ENCODE measurements at regions not wholly inside any gene's neighbourhood (a gene's known extent, or its start where the extent isn't known, plus 50 kb on each side); places are given as distances from the start of the nearest gene placed in this dataset.

DNA sequence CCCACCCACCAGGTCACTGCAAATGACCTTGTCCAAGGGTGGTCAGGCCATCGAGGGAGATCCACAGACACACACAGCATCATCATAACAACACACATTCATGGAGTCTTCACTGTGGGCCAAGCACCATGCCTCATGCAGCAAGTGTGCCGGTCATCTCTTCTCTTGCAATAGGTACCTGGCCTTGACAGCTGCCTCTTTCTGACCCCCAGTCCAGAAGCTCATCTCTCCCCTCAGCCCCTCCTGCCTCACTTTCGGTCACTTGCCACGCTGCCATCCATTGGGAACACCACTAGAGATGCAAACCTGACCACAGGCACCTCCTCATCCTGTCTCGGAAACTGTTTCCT lies 75.9 kb downstream of the OAT start:
- Histone ChIP-seq H3K9me3 (no peaks in the 10 kb centered on the region), H3K27ac (no peak overlapping the region), H3K36me3 (no peaks in the 10 kb centered on the region), H3K27me3 (no peaks in the 10 kb centered on the region), H3K4me3 (no peak overlapping the region), H3K4me1 (no peaks in the 10 kb centered on the region)
- TF ChIP-seq, protein P1, sequence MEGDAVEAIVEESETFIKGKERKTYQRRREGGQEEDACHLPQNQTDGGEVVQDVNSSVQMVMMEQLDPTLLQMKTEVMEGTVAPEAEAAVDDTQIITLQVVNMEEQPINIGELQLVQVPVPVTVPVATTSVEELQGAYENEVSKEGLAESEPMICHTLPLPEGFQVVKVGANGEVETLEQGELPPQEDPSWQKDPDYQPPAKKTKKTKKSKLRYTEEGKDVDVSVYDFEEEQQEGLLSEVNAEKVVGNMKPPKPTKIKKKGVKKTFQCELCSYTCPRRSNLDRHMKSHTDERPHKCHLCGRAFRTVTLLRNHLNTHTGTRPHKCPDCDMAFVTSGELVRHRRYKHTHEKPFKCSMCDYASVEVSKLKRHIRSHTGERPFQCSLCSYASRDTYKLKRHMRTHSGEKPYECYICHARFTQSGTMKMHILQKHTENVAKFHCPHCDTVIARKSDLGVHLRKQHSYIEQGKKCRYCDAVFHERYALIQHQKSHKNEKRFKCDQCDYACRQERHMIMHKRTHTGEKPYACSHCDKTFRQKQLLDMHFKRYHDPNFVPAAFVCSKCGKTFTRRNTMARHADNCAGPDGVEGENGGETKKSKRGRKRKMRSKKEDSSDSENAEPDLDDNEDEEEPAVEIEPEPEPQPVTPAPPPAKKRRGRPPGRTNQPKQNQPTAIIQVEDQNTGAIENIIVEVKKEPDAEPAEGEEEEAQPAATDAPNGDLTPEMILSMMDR (IDR thresholded peaks at IDR 0.05 in 4 of 5, conservative IDR thresholded peaks at IDR 0.05 in 1 of 5), result no peak
- TF ChIP-seq POLR2A (IDR thresholded peaks at IDR 0.05), result no peak
- intact Hi-C loops (cut with DNase I; ENCODE audit: low total_unique reads) (no loop called here), in situ Hi-C loops (cut with MboI; ENCODE audit: low sequenced_read_pairs in 4 of 4) (no loop called here)
- ATAC-seq, result no peak
- no peak for DNase-seq

DNA sequence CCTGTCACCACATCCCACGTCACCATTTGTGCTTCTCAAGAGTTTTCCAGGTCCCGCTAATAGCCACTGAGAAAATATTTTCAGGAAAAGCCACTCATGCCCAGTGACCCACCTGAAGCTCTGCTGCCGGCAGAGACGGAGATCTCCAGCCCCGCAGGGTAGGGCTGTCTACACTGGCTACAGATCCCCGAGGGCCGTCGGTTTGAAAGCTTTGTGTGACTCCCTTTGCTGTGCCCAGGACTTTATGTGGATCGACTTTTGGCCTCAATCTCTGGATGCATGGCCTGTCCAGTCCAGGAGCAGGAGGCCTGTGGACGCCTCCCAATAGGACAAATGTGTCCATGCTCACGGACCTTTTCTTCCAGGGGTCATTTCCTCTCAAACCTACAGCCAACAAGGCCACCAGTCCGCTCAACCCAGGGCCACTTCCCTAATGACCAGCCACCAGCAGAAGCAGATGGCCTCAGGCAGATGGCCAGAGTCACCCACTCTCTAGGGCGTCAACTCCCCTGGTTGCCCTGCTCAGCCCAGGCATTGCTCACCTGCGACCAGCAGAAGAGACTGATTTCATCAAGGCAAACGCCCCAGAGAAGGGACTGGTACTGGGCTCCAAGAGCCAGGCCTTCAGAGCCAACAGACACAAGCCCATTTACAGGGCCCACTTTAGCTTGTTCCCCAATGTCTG lies 76.4 kb downstream of the OAT start:
- Histone ChIP-seq H3K27me3 (no peaks in the 10 kb centered on the region), H3K9me3 (no peaks in the 10 kb centered on the region), H3K27ac (no peak overlapping the region), H3K36me3 (no peaks in the 10 kb centered on the region), H3K4me3 (no peak overlapping the region), H3K4me1 (no peaks in the 10 kb centered on the region)
- no peak for TF ChIP-seq POLR2A (IDR thresholded peaks at IDR 0.05)
- TF ChIP-seq, protein P1 (IDR thresholded peaks at IDR 0.05 in 4 of 5, conservative IDR thresholded peaks at IDR 0.05 in 1 of 5), result no peak
- in situ Hi-C loops (cut with MboI; ENCODE audit: low sequenced_read_pairs in 4 of 4) (no loop called here), intact Hi-C loops (cut with DNase I; ENCODE audit: low total_unique reads) (no loop called here)
- DNase-seq (no peak), ATAC-seq (no peak)

DNA sequence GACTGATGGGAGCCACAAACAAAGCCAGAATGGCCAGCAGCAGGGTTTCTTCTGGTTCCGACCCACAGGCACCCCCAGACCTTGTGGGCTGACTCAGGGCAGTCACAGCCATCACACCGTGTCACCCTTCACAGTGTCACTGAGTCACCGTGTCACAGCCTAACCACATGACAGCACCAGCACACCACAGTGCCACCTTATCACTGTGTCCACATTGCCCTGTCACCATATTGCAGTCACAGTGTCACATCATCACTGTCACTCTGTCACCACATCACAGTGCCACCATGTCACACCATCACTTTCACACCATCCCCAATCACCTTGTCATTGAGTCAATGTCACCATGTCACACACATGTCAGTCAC lies 77.0 kb downstream of the OAT start:
- Histone ChIP-seq H3K9me3 (no peaks in the 10 kb centered on the region), H3K4me3 (no peak overlapping the region), H3K27ac (no peak overlapping the region), H3K27me3 (no peaks in the 10 kb centered on the region), H3K4me1 (no peaks in the 10 kb centered on the region), H3K36me3 (no peaks in the 10 kb centered on the region)
- TF ChIP-seq POLR2A (IDR thresholded peaks at IDR 0.05), result no peak
- TF ChIP-seq, protein P1 (IDR thresholded peaks at IDR 0.05 in 4 of 5, conservative IDR thresholded peaks at IDR 0.05 in 1 of 5), result no peak
- no peak for DNase-seq
- in situ Hi-C loops (cut with MboI; ENCODE audit: low sequenced_read_pairs in 4 of 4) (no loop called here), intact Hi-C loops (cut with DNase I; ENCODE audit: low total_unique reads) (no loop called here)
- ATAC-seq, result no peak

DNA sequence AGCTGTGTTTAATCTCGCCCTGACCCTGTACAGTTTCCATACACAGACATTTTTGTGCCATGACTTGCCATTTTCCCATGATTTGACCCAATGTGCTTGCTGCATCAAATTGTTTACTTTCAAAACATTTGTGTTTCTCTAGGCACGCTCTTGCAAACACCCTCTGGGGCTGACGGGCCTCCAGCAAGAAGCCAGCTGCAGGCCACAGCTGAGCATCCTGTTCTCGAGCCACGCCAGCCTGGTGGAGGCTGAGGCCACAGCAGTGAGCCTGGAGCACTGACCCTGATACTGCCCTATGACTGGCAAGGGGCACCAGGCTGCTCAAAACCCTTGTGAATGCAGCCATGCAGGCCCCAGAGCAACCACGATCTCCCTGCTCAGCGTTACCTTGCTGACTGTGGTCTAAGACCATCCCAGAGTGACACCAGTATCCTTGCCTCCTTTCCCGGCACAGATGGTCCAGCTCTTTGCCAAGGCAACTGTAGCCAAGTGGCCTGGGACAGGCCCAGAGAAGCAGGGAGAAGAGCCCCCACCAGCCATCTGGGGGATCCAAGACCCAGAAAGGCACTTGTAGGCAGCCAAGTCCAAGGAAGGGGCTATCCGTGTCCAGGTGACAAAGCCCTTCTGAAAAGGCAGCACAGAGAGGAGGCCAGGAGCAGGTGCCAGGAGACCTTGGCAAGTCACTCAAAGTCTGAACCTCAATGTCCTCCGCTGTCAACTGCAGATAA lies 78.5 kb downstream of the OAT start:
- ATAC-seq, result no peak

More for the DNA sequence above, 78.5 kb downstream of the OAT start:
- no peaks in the 10 kb centered on the region for H3K9me3 ChIP-seq
- no peak for DNase-seq
- H3K27me3 ChIP-seq, result no peaks in the 10 kb centered on the region
- no peaks in the 10 kb centered on the region for H3K4me1 ChIP-seq
- H3K27ac ChIP-seq, result no peak overlapping the region
- no peak for TF ChIP-seq POLR2A (IDR thresholded peaks at IDR 0.05)
- TF ChIP-seq, protein P1 (IDR thresholded peaks at IDR 0.05 in 4 of 5, conservative IDR thresholded peaks at IDR 0.05 in 1 of 5), result no peak
- intact Hi-C loops (cut with DNase I; ENCODE audit: low total_unique reads) (no loop called here), in situ Hi-C loops (cut with MboI; ENCODE audit: low sequenced_read_pairs in 4 of 4) (no loop called here)
- no peak overlapping the region for H3K4me3 ChIP-seq
- H3K36me3 ChIP-seq, result no peaks in the 10 kb centered on the region

All from gastrocnemius medialis (tissue), 4 donors.